Progenitor cell of endocrine pancreas (in vitro differentiated cells): ENCODE measurements at regions not wholly inside any gene's neighbourhood (a gene's known extent, or its start where the extent isn't known, plus 50 kb on each side); places are given as distances from the start of the nearest gene placed in this dataset.

Experiments used
- DNase-seq: peaks from one replicate; pipeline ENCODE4 v3.0.0; 2021; ENCODE audit warnings: low spot score; ENCODE audit not compliant: unreplicated experiment
- H3K27ac Mint-ChIP-seq: 2 replicates; pipeline ENCODE4 v1.8.0; 2021; ENCODE audit warnings: mild to moderate bottlenecking, moderate library complexity, mixed read lengths
- H3K27me3 Mint-ChIP-seq: 2 replicates; pipeline ENCODE4 v1.8.0; 2021; ENCODE audit warnings: mixed read lengths
- H3K36me3 Mint-ChIP-seq: 2 replicates; pipeline ENCODE4 v1.8.0; 2022; ENCODE audit warnings: mixed read lengths; ENCODE audit not compliant: insufficient read depth
- H3K4me1 Mint-ChIP-seq: 2 replicates; pipeline ENCODE4 v1.8.0; 2021; ENCODE audit warnings: low read depth, mixed read lengths
- H3K4me3 Mint-ChIP-seq: 2 replicates; pipeline ENCODE4 v1.8.0; 2021; ENCODE audit warnings: low read depth, mild to moderate bottlenecking, moderate library complexity, mixed read lengths
- H3K9me3 Mint-ChIP-seq: 2 replicates; pipeline ENCODE4 v1.8.0; 2021; ENCODE audit warnings: low read depth, mixed read lengths
- TF ChIP-seq, protein P1 (sequence below): fragments of 200-600 bp; sonication (generic); IDR thresholded peaks from one replicate; pipeline ENCODE4 v1.5.0; 2021; ENCODE audit warnings: antibody characterized with exemption, mild to moderate bottlenecking; ENCODE audit not compliant: unreplicated experiment

DNA sequence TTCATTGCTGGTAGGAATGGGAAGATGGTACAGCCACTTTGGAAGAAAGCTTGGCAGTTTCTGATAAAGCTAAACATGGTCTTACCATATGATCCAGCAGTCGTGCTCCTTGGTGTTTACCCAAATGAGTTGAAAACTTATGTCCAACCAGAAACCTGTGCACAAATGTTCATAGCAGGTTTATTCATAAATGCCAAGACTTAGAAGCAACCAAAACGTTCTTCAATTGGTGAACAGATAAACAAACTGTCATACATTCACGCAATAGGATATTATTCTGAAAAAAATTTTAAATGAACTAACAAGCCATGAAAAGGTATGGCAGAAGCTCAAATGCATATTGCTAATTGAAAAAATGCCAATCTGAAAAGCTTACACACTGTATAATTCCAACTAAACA lies 117.1 kb downstream of the LINC00237 start:
- no peak for DNase-seq
- TF ChIP-seq, protein P1, sequence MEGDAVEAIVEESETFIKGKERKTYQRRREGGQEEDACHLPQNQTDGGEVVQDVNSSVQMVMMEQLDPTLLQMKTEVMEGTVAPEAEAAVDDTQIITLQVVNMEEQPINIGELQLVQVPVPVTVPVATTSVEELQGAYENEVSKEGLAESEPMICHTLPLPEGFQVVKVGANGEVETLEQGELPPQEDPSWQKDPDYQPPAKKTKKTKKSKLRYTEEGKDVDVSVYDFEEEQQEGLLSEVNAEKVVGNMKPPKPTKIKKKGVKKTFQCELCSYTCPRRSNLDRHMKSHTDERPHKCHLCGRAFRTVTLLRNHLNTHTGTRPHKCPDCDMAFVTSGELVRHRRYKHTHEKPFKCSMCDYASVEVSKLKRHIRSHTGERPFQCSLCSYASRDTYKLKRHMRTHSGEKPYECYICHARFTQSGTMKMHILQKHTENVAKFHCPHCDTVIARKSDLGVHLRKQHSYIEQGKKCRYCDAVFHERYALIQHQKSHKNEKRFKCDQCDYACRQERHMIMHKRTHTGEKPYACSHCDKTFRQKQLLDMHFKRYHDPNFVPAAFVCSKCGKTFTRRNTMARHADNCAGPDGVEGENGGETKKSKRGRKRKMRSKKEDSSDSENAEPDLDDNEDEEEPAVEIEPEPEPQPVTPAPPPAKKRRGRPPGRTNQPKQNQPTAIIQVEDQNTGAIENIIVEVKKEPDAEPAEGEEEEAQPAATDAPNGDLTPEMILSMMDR = no peak
- H3K4me3 Mint-ChIP-seq = no peak overlapping the region
- H3K36me3 Mint-ChIP-seq = no peaks in the 10 kb centered on the region
- H3K4me1 Mint-ChIP-seq = peaks cover 2% of the 10 kb centered on the region
- H3K27me3 Mint-ChIP-seq = peaks cover 58% of the 10 kb centered on the region
- no peak overlapping the region for H3K27ac Mint-ChIP-seq
- peaks cover 4% of the 10 kb centered on the region for H3K9me3 Mint-ChIP-seq

DNA sequence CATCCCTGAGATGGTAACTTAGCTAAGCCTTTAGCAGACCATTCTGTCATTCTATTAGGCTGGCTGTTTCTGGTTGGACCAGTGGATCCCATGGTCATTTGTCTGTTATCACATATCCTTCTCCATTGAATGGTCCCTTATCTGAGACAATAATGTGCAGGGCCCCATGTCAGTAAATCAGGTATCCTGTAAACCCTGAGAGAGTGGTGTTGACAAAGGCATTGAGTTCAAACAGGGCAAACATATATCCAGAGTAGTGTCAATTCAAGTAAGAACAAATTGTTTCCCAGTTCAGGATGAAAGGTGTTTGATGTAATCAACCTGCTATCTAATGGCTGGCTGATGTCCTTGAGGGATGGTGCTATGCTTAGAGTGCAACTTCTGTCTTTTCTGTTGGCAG lies 126.2 kb downstream of the LINC00237 start:
- peaks cover 53% of the 10 kb centered on the region for H3K27me3 Mint-ChIP-seq
- DNase-seq = no peak
- H3K27ac Mint-ChIP-seq = no peak overlapping the region
- H3K36me3 Mint-ChIP-seq = peaks cover 1% of the 10 kb centered on the region
- TF ChIP-seq, protein P1 = no peak
- peaks cover 32% of the 10 kb centered on the region for H3K9me3 Mint-ChIP-seq
- H3K4me1 Mint-ChIP-seq = peaks cover 5% of the 10 kb centered on the region
- no peak overlapping the region for H3K4me3 Mint-ChIP-seq

DNA sequence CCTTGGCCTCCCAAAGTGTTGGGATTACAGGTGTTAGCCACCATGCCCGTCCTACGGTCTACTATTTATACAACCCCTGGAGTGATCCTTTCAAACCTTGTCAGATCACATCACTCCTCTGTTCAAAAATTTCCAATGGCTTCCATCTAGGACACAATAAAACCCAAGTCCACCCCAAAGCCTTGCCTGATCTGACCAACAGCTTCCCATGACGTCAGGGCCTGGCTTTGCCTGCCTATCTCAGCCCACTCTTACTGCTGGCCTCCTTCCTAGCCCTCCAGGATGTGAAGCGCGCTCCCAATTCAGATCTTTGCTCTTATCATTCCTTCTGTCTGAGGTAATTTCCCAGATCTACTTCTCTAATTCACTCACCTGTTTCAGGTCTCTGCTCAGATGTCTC lies 128.4 kb downstream of the LINC00237 start:
- Mint-ChIP-seq H3K4me3 (no peak overlapping the region), H3K4me1 (peaks cover 8% of the 10 kb centered on the region), H3K27ac (no peak overlapping the region), H3K36me3 (peaks cover 1% of the 10 kb centered on the region), H3K9me3 (peaks cover 29% of the 10 kb centered on the region), H3K27me3 (peaks cover 57% of the 10 kb centered on the region)
- TF ChIP-seq, protein P1 = no peak
- no peak for DNase-seq

DNA sequence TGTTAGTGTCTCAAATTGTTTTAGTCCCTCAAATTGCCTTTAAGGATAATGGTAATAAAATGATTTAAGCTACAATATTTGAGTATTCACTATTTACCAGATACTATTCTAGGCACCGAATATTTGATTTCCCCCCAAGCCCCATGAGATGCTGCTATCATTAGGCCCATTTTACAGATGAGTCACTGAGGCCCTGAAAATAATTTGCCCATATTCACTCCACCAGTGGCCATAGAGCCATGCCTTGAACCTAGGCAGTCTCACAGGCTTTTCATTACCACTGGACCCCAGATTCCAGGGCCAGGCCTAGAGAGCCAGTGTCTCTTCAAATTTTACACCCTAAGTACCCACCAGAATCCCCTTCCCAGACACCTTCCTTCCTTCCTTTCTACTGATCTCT lies 133.7 kb downstream of the LINC00237 start:
- Mint-ChIP-seq H3K36me3 (no peaks in the 10 kb centered on the region), H3K27me3 (peaks cover 65% of the 10 kb centered on the region), H3K4me3 (no peak overlapping the region), H3K9me3 (no peaks in the 10 kb centered on the region), H3K4me1 (peaks cover 14% of the 10 kb centered on the region), H3K27ac (no peak overlapping the region)
- TF ChIP-seq, protein P1 = no peak
- no peak for DNase-seq

DNA sequence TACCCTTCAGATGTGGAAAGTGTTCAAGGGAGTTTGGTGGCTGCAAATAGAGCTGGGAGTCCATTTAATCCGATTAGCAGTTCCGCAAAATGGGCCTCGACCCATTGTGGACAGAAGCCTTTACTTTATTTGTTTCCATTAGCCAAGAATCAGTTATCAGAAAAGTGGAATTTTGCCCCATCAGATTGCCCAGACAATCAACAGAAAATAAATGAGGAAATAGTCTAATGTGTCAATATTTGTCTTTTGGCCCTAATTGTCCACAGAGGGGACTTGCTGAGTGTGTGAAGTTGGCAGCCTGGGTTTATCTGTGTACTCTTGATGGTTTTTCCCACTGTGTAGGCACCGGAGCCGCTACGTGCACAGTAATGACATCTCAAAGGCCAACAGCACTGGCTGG lies 134.3 kb downstream of the LINC00237 start:
- no peaks in the 10 kb centered on the region for H3K9me3 Mint-ChIP-seq
- no peak overlapping the region for H3K27ac Mint-ChIP-seq
- peaks cover 64% of the 10 kb centered on the region for H3K27me3 Mint-ChIP-seq
- no peak overlapping the region for H3K4me3 Mint-ChIP-seq
- peaks cover 14% of the 10 kb centered on the region for H3K4me1 Mint-ChIP-seq
- DNase-seq = no peak
- TF ChIP-seq, protein P1 = no peak
- H3K36me3 Mint-ChIP-seq = no peaks in the 10 kb centered on the region

DNA sequence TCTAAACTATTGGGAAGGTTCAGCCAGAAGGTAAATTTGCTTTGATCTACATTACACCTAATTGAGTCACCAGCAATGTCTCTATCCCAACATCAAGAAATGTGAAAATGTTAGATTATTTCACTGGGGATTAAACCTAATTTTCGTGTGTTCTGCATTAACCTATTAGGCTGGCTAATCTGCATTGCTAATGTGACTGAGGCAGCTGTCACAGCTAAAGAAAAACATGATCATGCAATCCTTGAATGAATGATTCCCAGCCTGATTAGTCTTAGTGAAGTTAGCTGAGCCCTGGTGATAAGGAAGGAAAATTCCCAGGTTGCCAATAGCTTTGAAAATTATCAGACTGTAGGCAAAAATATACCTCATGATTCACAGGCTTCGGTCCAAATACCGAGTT lies 135.3 kb downstream of the LINC00237 start:
- no peak overlapping the region for H3K4me3 Mint-ChIP-seq
- TF ChIP-seq, protein P1 = no peak
- H3K27ac Mint-ChIP-seq = no peak overlapping the region
- no peaks in the 10 kb centered on the region for H3K9me3 Mint-ChIP-seq
- H3K36me3 Mint-ChIP-seq = no peaks in the 10 kb centered on the region
- peaks cover 14% of the 10 kb centered on the region for H3K4me1 Mint-ChIP-seq
- peaks cover 64% of the 10 kb centered on the region for H3K27me3 Mint-ChIP-seq
- DNase-seq = no peak
